BJ (cell line): ENCODE measurements at regions not wholly inside any gene's neighbourhood (a gene's known extent, or its start where the extent isn't known, plus 50 kb on each side); places are given as distances from the start of the nearest gene placed in this dataset.
"Not testable (repeated sequence)": the region's sequence is repeated elsewhere in the genome, so short reads cannot be mapped to it uniquely, and the experiment has no call there.

Source experiments
- CTCF ChIA-PET: fragments of 350-600 bp; formaldehyde crosslinking; extraction: SDS; loops from one replicate; lab custom pipeline; 2021; ENCODE audit warnings: antibody characterized with exemption, inconsistent platforms; lab: Yijun Ruan, JAX
- POLR2A ChIA-PET: fragments of 300-600 bp; sonication (Branson Sonifier 250); formaldehyde crosslinking; extraction: SDS; loops from one replicate; lab custom pipeline; 2021; ENCODE audit warnings: antibody characterized with exemption; lab: Charles Lee
- DNase-seq: peaks from one replicate; pipeline ENCODE4 v3.0.0-alpha.2; 2011; ENCODE audit warnings: low read depth
- H3K27me3 ChIP-seq: 2 replicates; pipeline ENCODE4 v1.6.0; 2011; ENCODE audit warnings: low read length; ENCODE audit not compliant: control insufficient read depth, insufficient read depth
- H3K36me3 ChIP-seq: 2 replicates; pipeline ENCODE4 v1.5.1; 2011; ENCODE audit warnings: low read length; ENCODE audit not compliant: control insufficient read depth, insufficient read depth
- H3K4me3 ChIP-seq: 2 replicates; pipeline ENCODE4 v1.5.1; 2011; ENCODE audit warnings: low read depth, mild to moderate bottlenecking, control low read depth, low read length
- CTCF ChIP-seq: IDR thresholded peaks from 2 replicates; pipeline ENCODE4 v1.5.1; 2011; ENCODE audit warnings: low read depth, mild to moderate bottlenecking, control low read depth, inconsistent platforms, low read length, moderate library complexity; ENCODE audit not compliant: insufficient read depth

GRCh38 chr2:192687015-192687414 is 492.3 kb upstream of the TMEFF2 start:
- CTCF ChIA-PET = no interaction called here
- DNase-seq = no peak
- no peak for TF ChIP-seq CTCF
- no peaks in the 10 kb centered on the region for H3K36me3 ChIP-seq
- H3K27me3 ChIP-seq = no peaks in the 10 kb centered on the region
- POLR2A ChIA-PET = no interaction called here
- H3K4me3 ChIP-seq = no peak overlapping the region

GRCh38 chr2:192682511-192682910 is 487.8 kb upstream of the TMEFF2 start:
- POLR2A ChIA-PET = not testable (repeated sequence)

GRCh38 chr2:192675681-192676080 is 480.9 kb upstream of the TMEFF2 start:
- ChIA-PET POLR2A (no interaction called here), CTCF (no interaction called here)
- TF ChIP-seq CTCF = no peak
- no peak overlapping the region for H3K4me3 ChIP-seq
- no peaks in the 10 kb centered on the region for H3K27me3 ChIP-seq
- H3K36me3 ChIP-seq = no peaks in the 10 kb centered on the region
- DNase-seq = no peak

More at GRCh38 chr2:192682511-192682910, 487.8 kb upstream of the TMEFF2 start:
- H3K4me3 ChIP-seq, H3K36me3 ChIP-seq, H3K27me3 ChIP-seq, CTCF ChIA-PET, DNase-seq: not testable (repeated sequence)

- DNase-seq = no peak
- ChIA-PET POLR2A (no interaction called here), CTCF (no interaction called here)
- TF ChIP-seq CTCF = no peak
- Histone ChIP-seq H3K36me3 (no peaks in the 10 kb centered on the region), H3K27me3 (no peaks in the 10 kb centered on the region), H3K4me3 (no peak overlapping the region)
These were observed 474.9 kb upstream of the TMEFF2 start for GRCh38 chr2:192669505-192670091.

GRCh38 chr2:192660555-192660954 is 465.8 kb upstream of the TMEFF2 start:
- H3K4me3 ChIP-seq, H3K36me3 ChIP-seq, DNase-seq, H3K27me3 ChIP-seq, CTCF ChIA-PET, POLR2A ChIA-PET: not testable (repeated sequence)

- H3K4me3 ChIP-seq = no peak overlapping the region
- no peaks in the 10 kb centered on the region for H3K27me3 ChIP-seq
- no peak for DNase-seq
- no peak for TF ChIP-seq CTCF
- H3K36me3 ChIP-seq = no peaks in the 10 kb centered on the region
- ChIA-PET POLR2A (interaction anchor here (0.6 kb wide), 1 partner anchor 287 kb away, joined by 8 read pairs; no protein-coding TSS in a partner anchor), CTCF (no interaction called here)
These were observed 462.6 kb upstream of the TMEFF2 start for GRCh38 chr2:192657362-192657761.
